HG03439 (cell line): ENCODE measurements at regions not wholly inside any gene's neighbourhood (a gene's known extent, or its start where the extent isn't known, plus 50 kb on each side); places are given as distances from the start of the nearest gene placed in this dataset.
"Not testable (repeated sequence)": the region's sequence is repeated elsewhere in the genome, so short reads cannot be mapped to it uniquely, and the experiment has no call there.

Experiments used
- ATAC-seq: cut with Tn5 transposase; IDR thresholded peaks from one replicate; pipeline ENCODE4 v1.9.1; 2021; ENCODE audit warnings: mild to moderate bottlenecking, moderate library complexity; ENCODE audit not compliant: unreplicated experiment

DNA sequence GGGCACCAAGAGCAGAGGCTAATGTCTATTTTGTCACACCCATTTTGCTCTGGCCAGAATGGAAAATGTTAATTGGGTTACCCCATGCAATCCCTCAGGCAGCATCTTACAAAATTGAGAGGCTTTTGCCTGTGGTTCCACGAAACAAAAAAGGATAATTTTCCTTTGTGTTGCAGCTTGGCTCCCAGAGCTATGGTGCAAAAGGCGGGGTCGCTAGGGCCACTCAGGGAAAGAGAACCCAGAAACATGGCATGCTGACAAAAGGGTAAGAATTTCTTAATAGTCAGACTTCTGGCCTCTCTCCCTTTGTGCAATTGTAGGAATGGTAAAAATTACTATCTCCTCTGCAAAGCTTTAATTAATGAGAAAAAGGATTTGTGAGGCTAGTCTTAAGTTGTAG is 119.6 kb upstream of the BANK1 start:
- no peak for ATAC-seq

DNA sequence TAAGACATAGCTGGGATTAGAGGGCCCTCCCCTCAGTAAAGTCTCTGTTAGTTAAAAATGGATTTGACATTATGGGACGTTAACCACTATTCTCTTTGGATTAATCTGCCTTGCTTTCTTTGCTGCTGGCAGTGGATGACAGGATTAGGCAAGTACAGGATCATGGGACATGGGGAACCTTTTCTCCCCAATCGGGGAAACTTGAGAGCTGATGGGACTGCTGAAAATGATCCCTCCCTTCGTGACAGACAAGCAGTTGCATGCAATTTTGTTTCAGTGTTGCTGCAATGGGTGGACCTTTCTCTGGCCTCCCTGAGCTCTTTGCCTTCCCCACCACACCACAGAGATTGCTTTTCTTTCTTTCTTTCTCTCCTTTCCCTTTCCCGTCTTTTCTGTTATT is 120.2 kb upstream of the BANK1 start:
- ATAC-seq = no peak

DNA sequence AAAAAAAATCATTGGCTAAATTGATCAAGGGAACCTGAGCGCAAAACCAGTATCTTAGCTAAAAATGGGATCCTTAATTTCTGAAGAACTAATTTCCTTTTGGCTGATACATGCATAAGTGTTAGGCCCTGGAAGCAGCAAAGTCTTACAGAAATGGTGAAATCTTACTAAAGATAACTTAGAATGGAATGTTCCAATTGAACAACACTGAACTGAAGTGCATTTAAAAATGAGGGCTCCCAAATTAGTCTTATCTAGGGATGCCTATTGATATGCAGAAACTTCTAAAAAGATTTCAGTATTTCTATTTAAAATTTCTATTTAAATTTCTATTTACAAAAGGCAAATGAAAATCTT is 120.7 kb upstream of the BANK1 start:
- no peak for ATAC-seq

DNA sequence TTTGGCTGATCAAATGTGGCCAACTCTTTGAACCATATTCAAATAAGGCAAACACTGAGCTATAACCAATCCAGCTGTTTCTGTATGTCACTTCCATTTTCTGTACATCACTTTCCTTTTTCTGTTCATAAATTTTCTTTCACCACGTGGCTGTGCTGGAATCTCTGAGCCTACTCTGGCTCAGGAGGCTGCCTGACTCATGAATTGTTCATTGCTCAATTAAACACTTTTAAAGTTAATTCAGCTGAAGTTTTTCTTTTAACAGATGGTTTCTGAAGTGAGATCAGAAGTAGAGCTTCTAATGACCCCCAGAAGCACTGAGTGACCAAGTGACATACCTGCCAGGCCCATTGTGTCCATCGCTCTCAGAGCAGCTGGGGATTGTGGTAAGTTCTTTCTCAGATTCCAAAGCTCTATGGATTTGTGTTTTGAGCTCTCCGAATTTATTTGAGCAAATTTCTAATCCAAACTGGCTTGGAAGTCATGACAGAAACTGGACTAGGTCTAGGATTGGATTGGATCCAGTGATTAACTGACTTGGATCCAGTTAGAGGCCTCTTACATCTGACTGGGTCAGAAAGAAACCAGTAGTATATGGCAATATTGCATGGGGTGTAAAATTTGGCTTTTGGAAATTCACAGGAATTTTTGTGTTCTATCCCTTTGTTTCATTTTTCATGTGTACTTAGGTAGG is 121.2 kb upstream of the BANK1 start:
- ATAC-seq = no peak

DNA sequence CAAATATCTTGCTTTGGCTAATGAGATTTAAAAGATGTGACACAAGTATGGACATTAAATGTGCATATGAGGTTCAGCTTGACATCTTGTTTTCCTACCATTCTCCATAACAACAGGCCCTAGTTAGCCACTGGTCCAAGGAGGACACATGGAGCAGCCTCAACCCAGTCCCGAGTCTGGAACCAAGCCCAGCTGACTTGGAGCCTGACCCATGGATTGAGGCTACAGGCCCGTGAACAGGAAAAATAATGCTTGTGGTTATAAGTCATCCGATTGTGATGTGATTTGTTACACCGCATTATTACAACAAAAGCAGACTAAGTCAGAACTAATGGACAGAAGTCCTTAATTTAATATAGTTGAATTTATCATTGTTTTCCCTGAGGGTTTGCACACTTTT is 123.2 kb upstream of the BANK1 start:
- no peak for ATAC-seq

DNA sequence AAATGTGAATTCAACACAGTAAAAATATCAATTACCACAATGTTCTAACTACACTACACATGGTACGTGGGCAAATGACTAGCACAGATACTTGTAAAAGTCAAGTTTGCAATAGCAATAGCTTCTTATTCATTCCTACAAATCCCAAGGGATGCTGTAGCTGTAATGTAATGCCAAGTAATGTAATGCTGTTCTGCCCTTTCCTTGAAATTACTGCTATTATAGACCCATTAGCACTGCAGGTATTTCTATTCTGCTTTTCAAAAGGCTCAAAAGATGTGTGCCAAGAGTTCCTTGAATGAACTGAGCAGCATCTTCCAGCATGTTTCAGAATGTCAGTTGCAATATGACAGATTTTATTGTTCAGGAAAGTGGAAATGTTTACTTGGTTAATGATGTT is 129.9 kb upstream of the BANK1 start:
- ATAC-seq = no peak

DNA sequence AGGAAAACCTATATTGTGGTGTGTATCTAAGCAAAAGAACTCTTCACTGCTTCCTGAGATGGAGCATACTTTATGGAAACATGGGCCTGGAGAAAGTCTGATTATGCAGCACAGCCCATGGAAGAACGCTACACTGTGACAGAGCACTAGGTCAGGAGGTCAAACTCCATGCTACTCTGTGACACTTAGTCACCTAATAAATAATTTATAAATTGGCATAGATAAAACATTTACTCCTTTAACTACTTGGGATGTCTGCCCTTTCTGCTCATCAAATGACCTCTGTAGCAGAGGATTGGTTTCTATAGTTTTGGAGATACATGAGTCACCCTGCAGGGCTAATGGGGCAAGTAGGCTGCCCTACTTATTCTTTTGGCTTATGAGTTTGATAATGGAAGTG is 134.7 kb upstream of the BANK1 start:
- ATAC-seq = no peak

DNA sequence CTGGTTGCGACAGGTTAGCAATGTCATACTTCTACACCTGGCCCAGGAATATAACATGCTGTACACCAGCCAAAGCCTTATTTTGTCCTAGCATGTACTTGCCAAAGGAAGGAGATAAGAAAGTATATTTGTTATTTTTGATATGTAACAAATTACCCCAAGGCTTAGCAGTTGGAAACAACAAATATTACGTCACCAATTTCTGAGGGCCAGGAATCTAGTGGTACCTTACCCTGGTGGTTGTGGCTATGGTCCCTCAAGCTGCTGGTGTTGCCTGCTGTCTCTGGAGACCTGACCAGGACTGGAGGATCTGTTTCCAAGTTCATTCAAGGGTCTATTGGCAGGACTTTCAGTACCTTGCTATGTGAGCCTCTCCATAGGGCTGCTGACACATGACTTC is 135.5 kb upstream of the BANK1 start:
- no peak for ATAC-seq

DNA sequence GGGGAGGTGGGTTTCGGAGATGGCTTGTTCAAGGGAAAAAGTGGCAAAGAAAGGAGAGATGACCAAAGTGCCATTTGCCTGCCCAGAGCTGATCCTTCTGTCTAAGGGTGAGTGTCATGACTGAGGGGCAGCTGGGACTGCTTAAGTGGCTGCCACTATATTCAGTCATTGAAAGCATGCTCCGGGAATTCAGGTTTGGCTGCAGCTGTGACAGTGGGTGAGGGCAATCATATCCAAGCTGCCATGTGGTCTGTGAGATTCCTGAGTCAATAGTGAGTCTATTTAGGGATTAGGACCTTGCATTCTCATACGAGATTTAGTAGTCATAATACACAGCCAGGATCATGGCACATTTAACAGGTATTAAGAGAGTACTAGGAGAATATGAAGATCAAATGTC is 138.8 kb upstream of the BANK1 start:
- no peak for ATAC-seq

DNA sequence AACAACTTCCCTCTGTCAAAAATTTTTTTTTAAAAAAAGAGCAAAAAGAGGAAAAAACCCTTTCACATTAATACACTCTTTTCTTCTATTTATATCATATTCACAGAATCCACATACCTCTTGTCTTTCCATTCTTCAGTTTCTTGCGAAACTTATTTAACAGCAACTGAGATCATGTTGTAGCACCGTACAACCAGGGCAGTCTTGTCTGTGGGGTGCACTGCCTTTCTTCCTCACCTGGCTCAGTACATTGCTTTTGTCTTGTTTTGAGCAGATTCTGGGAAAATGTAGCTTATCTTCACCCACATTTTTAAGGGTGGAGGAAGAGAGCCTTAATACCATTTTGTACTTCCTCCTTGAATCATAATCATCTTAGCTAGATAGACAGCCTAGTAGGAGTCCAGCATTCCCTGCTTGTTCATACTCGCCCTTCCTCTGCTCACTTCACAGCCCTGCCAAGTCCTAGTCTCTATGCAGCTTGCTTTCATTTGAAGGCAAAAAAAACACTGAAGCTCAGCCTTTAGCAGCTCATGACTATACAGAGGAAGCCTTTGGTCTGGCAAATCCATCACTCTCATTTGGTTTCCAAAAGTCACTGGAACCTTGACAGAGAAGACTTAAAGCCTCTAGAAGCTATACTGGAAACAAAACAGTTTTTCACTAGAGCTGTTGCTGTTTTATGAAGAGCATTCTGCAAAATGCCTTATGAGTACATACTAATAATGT is 140.6 kb upstream of the BANK1 start:
- no peak for ATAC-seq

DNA sequence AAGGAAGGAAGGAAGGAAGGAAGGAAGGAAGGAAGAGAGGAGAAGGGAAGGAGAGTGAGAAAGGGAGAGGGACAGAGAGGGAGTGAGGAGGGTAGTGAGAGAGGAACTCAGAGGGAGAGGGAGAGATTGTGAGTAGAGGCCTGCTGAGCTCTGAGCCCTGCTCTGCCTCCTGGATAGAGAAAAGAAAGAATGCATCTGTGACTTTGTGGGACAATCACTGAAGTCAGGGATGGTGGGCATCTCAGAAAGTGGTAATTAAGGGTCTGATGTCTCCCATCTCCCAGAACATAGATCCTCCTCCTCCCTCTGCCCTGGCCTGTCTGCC is 142.9 kb upstream of the BANK1 start:
- ATAC-seq = no peak

DNA sequence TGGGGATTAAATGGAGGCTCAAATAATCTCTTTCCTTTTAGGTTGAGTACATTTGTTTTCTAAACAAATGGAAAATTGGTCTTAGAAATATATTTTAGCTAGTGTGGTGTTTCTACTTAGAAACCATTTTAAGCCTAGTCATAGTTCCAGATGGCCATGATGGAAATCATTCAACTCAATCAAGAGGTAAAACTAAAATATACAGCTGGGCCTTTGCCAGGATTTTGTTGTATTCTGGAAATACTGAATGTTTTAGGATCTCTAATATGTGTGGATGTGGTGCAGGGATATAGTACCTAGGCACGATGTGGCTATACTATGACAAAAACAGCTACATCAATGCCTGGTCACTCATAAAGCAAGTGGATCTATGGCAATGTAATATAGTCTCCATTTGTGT is 146.0 kb upstream of the BANK1 start:
- no peak for ATAC-seq

DNA sequence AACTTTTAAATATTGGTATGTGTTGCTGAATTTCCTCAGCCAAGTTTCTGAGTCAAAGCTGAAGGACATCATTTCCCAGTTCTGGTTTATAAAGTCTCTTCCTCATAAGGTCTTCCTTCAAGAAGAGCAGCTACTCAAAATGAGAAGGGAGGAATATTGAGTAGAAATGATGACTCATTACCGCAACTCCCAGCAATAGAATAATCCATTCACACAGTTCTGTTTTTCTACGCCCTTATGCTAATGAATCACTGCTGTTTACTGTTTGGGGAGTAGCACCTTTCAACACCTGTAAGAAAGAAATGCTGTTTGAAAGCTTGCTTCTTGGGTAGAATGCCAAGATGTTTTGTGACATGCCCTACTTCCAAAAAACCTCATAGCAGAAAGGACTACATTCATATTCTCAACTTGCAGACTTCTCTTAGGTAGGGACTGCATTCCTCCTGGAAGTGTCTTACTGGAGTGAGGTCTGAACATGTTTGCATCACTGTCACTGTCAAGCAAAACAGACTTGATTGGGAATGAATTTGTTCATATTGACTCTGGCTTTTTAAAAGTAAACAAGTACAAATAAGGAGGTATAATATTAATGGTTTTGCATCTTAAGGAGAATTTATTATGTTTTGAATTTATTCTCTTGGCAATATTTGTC is 147.2 kb upstream of the BANK1 start:
- no peak for ATAC-seq

DNA sequence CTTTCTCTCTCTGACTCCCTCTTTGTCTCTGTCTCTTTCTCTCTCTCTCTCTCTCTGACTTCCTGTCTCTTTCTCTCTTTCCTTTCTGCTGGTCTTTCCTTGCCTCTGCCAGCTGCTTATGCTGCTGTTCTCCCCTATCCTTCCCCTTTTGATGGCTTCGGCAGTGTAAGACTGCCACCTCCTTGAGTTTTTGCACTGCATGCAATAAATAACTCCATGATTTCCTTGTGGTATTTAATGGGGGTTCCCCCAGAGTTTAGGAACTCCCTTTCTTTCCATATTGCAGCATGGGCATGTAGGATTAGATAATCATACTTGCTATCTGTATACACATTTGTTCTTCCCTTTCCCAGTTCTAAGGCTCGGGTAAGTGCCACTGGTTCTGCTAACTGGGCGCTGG is 157.8 kb upstream of the BANK1 start:
- not testable (repeated sequence) for ATAC-seq

DNA sequence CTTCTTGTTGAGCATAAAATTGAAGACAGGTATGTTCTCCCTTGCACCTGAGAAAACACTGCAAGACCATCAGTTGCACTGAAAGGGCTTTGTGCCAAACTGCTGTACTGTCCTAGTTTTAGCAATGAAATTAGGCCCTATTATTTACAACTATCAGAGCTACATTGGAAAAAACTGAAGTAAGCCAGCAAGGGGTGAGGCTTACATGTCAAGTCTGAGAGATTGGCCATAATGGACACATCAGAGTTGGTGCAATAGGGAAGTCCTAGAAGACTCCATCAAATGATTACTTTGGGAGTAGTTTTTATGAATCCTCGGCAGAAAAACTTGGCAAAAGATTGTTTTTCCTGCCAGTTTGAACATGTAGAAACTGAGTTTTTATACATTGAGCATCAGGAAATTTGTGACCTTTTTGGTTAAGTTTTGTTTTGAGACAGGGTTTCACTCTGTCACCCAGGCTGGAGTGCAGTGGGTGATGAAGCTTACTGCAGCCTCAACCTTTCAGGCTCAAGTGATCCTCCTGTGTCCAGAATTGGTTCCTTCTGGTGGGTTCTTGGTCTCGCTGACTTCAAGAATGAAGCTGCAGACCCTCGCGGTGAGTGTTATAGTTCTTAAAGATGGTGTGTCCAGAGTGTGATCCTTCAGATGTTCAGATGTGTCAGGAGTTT is 160.1 kb upstream of the BANK1 start:
- no peak for ATAC-seq

DNA sequence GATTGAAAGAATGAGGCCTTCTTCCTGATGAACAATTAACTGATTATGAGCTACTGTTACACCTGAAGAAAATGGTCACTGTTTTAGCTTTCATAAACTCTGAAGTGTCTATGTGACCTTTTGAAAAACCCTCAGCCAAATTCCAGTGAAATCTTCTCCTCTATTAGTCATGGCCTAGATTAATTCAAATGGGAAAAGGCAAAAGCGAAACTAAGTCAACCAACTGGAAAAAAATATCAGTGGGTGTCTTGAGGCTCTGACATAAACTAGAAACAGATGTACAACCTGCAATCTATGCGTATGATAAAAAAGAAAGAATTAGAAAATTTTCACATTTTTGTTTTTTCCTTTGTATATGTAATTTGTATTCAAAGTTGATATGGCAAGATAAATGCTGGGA is 169.4 kb upstream of the BANK1 start:
- no peak for ATAC-seq

DNA sequence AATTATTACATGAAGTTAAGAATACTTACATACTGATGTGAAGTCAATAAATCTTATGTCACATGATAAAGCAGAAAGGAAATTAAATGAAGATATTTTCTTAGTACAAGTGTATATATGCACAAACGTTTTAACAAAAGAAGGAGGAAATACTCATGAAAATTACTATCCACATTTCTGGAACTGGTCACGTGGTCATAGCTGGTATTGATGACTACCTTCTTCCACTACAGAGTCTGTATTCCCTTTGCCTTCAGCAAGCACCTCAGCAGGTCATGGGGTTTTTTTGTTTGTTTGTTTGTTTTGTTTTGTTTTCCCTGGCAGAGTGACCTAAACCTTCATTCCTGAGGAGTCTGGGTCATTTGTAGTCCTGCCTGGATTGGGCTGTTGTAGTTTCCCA is 174.9 kb upstream of the BANK1 start:
- ATAC-seq = no peak

DNA sequence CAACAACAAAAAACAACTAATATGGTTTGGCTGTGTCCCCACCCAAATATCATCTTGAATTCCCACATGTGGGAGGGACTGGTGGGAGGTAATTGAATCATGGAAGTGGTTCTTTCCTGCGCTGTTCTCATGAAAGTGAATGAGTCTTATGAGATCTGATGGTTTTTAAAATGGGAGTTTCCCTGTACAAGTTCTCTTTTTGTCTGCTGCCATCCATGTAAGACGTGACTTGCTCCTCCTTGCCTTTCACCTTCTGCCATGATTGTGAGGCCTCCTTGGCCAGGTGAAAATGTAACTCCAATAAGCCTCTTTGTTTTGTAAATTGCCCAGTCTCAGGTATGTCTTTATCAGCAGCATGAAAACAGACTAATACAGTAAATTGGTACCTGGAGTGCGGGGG is 183.5 kb upstream of the BANK1 start:
- ATAC-seq = not testable (repeated sequence)

DNA sequence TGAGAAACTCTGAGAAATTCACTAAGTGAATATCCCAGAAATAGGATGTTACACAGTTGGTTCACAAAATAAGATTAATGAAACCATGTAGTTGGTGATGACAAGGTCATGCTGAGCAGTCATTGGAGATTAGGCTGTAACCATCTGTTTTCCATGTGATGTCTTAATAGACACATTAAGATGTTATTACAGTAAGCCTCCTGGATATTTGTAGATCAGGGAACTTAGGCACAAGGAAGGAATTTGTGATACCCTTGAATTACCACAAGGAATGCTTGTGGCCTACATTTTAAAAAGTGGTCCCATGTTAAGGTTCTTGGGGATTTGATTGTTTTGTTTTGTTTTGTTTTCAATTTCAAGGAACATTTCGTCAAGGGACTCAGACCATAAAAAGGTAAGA is 185.6 kb upstream of the BANK1 start:
- ATAC-seq = no peak

DNA sequence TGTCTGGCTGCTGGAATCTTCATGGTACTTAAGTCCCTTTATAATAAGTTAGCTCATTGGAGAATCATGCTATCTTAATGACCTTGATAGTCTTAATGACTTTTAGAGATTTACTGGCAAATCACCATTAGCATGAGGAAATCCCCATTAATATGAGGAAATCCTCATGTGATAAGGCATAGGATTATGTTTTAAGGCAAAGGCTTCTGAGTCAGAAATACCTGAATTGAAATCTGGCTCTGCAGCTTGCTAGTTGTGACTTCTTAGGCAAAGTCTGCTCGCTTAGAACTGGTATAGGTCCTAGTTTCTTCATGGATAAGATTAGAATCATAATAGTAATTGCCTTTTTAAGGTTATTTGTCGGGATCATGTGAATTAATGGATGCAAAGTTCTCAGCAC is 190.2 kb upstream of the BANK1 start:
- no peak for ATAC-seq

DNA sequence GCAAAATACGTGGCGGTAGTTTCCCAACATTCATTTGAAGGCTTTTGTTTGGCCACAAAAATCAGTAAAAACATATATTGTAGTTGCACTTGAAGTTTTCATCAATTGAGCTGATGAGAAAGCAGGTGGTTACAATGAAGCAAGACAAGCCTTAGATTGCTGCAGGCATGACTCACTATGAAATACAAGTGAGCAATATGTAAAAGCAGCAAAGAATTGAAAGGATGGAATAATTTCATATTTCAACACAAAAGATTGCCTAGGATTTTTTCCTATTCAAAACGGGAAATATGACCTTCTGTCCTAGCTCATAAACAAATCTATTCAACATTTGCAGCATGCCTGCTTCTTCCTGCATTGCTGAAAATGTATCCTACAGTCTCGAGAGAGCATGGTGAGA is 190.9 kb upstream of the BANK1 start:
- no peak for ATAC-seq
